ENCODE measurements at regions not wholly inside any gene's neighbourhood (a gene's known extent, or its start where the extent isn't known, plus 50 kb on each side); places are given as distances from the start of the nearest gene placed in this dataset.

- TF ChIP-seq CTCF (conservative IDR thresholded peaks at IDR 0.05; ENCODE audit: low read length) (no peak), EZH2phosphoT487 (IDR thresholded peaks at IDR 0.05; ENCODE audit: borderline replicate concordance) (no peak)
These were observed 252.8 kb upstream of the NETO1 start for GRCh38 chr18:73120626-73121025.

Measured in Loucy (cell line).